DOHH2 (cell line): ENCODE measurements at regions not wholly inside any gene's neighbourhood (a gene's known extent, or its start where the extent isn't known, plus 50 kb on each side); places are given as distances from the start of the nearest gene placed in this dataset.

Experiments used
- CTCF ChIP-seq: fragments of 200-600 bp; sonication (generic); IDR thresholded peaks from one replicate; pipeline ENCODE4 v1.5.1; 2014; ENCODE audit warnings: antibody characterized with exemption, mild to moderate bottlenecking, low read depth, low read length; ENCODE audit not compliant: poor library complexity, severe bottlenecking
- EZH2phosphoT487 ChIP-seq: fragments of 200-600 bp; sonication (generic); IDR thresholded peaks from 2 replicates; pipeline ENCODE4 v1.6.1; 2017; ENCODE audit warnings: borderline replicate concordance, mild to moderate bottlenecking, antibody characterized with exemption, low read length, moderate library complexity, mixed read lengths

- TF ChIP-seq CTCF (no peak), EZH2phosphoT487 (no peak)
These were observed 85.7 kb upstream of the PTPN13 start for GRCh38 chr4:86508436-86508835.
